NT2/D1 (cell line): ENCODE measurements at regions not wholly inside any gene's neighbourhood (a gene's known extent, or its start where the extent isn't known, plus 50 kb on each side); places are given as distances from the start of the nearest gene placed in this dataset.

Source experiments
- SUZ12 ChIP-seq: IDR thresholded peaks from 2 replicates; pipeline ENCODE4 v1.6.1; 2011; ENCODE audit not compliant: insufficient read length, insufficient read depth; ENCODE audit errors: extremely low read depth
- ZNF274 ChIP-seq: IDR thresholded peaks from 2 replicates; pipeline ENCODE4 v1.6.1; 2011; ENCODE audit warnings: mild to moderate bottlenecking, low read depth, low read length

- TF ChIP-seq SUZ12 (no peak), ZNF274 (no peak)
Measured at GRCh38 chr5:156191547-156191946, 135.4 kb upstream of the SGCD start.
